Colonic mucosa (tissue), 4 donors: ENCODE measurements at regions not wholly inside any gene's neighbourhood (a gene's known extent, or its start where the extent isn't known, plus 50 kb on each side); places are given as distances from the start of the nearest gene placed in this dataset.
"Not testable (repeated sequence)": the region's sequence is repeated elsewhere in the genome, so short reads cannot be mapped to it uniquely, and the experiment has no call there.

Experiments used
- DNase-seq: peaks from one replicate; pipeline ENCODE4 v3.0.0-alpha.2; 2020
- H3K27ac ChIP-seq: fragments of 200-600 bp; one replicate; pipeline ENCODE4 v1.8.0; 2021
- H3K27me3 ChIP-seq: fragments of 200-600 bp; one replicate; pipeline ENCODE4 v1.8.0; 2021
- H3K36me3 ChIP-seq: fragments of 200-600 bp; one replicate; pipeline ENCODE4 v1.8.0; 2021
- H3K4me1 ChIP-seq: fragments of 200-600 bp; one replicate; pipeline ENCODE4 v1.8.0; 2021; ENCODE audit warnings: mild to moderate bottlenecking
- H3K4me3 ChIP-seq: fragments of 200-600 bp; one replicate; pipeline ENCODE4 v1.8.0; 2021
- H3K9ac ChIP-seq, 2 donors: one replicate each; pipeline ENCODE4 v1.7.0; 2013; ENCODE audit warnings: control low read depth in 2 of 2, low read depth in 2 of 2, low read length in 2 of 2
- H3K9me3 ChIP-seq: fragments of 200-600 bp; one replicate; pipeline ENCODE4 v1.8.0; 2021
- CTCF ChIP-seq: fragments of 200-600 bp; IDR thresholded peaks from one replicate; pipeline ENCODE4 v1.8.0; 2022; ENCODE audit warnings: antibody characterized with exemption, mild to moderate bottlenecking
- intact Hi-C: fragments of 100-400 bp; cut with DNase I; formaldehyde crosslinking; loops from one replicate; pipeline ENCODE4 v1.14.1; 2022
- donor health status: healthy.
- donor health status: DM: no; HTN: no; CAD: no.
- donor health status: DM: no; HTN: no; CAD: no.

- Histone ChIP-seq H3K27me3 (no peaks in the 10 kb centered on the region), H3K4me3 (no peak overlapping the region), H3K36me3 (no peaks in the 10 kb centered on the region), H3K27ac (no peak overlapping the region), H3K9me3 (no peaks in the 10 kb centered on the region), H3K4me1 (no peaks in the 10 kb centered on the region), H3K9ac (no peak overlapping the region)
- DNase-seq = no peak
- TF ChIP-seq CTCF = no peak
- intact Hi-C loops = no loop called here
Measured at GRCh38 chr2:204157684-204158083, 221.1 kb downstream of the ICOS start.

GRCh38 chr2:204159526-204159925 is 223.0 kb downstream of the ICOS start:
- no peak for DNase-seq
- Histone ChIP-seq H3K27me3 (no peaks in the 10 kb centered on the region), H3K36me3 (no peaks in the 10 kb centered on the region), H3K9ac (no peak overlapping the region), H3K4me3 (no peak overlapping the region), H3K4me1 (no peaks in the 10 kb centered on the region), H3K27ac (no peak overlapping the region), H3K9me3 (no peaks in the 10 kb centered on the region)
- intact Hi-C loops = no loop called here
- TF ChIP-seq CTCF = no peak

GRCh38 chr2:204160989-204161388 is 224.4 kb downstream of the ICOS start:
- Histone ChIP-seq H3K4me3 (no peak overlapping the region), H3K27me3 (no peaks in the 10 kb centered on the region), H3K9me3 (no peaks in the 10 kb centered on the region), H3K36me3 (no peaks in the 10 kb centered on the region), H3K9ac (no peak overlapping the region), H3K4me1 (no peaks in the 10 kb centered on the region), H3K27ac (no peak overlapping the region)
- intact Hi-C loops = no loop called here
- TF ChIP-seq CTCF = no peak
- no peak for DNase-seq

- Histone ChIP-seq H3K9me3 (no peaks in the 10 kb centered on the region), H3K27ac (no peak overlapping the region), H3K9ac (no peak overlapping the region), H3K36me3 (no peaks in the 10 kb centered on the region), H3K4me1 (no peaks in the 10 kb centered on the region), H3K4me3 (no peak overlapping the region), H3K27me3 (no peaks in the 10 kb centered on the region)
- intact Hi-C loops = no loop called here
- no peak for DNase-seq
- TF ChIP-seq CTCF = no peak
Measured at GRCh38 chr2:204161886-204162285, 225.3 kb downstream of the ICOS start.

GRCh38 chr2:204166961-204167360 is 230.4 kb downstream of the ICOS start:
- Histone ChIP-seq H3K36me3 (no peaks in the 10 kb centered on the region), H3K4me1 (no peaks in the 10 kb centered on the region), H3K9ac (no peak overlapping the region), H3K4me3 (no peak overlapping the region), H3K27ac (no peak overlapping the region), H3K27me3 (no peaks in the 10 kb centered on the region), H3K9me3 (no peaks in the 10 kb centered on the region)
- intact Hi-C loops = no loop called here
- no peak for TF ChIP-seq CTCF
- no peak for DNase-seq

- intact Hi-C loops, H3K4me3 ChIP-seq, H3K27ac ChIP-seq, H3K36me3 ChIP-seq, DNase-seq, H3K9me3 ChIP-seq, H3K9ac ChIP-seq, H3K4me1 ChIP-seq, H3K27me3 ChIP-seq: not testable (repeated sequence)
Measured at GRCh38 chr2:204167670-204168069, 231.1 kb downstream of the ICOS start.
